IMR-90 (cell line): ENCODE measurements at regions not wholly inside any gene's neighbourhood (a gene's known extent, or its start where the extent isn't known, plus 50 kb on each side); places are given as distances from the start of the nearest gene placed in this dataset.
A peak's percentile ranks its signal among the peaks of the same experiment; 100 is the strongest.
"Not testable (repeated sequence)": the region's sequence is repeated elsewhere in the genome, so short reads cannot be mapped to it uniquely, and the experiment has no call there.

Experiments used
- ATAC-seq: fragments of 200-7000 bp; cut with Tn5 transposase; 2 replicates; pipeline ENCODE4 v1.9.1; 2020; ENCODE audit warnings: low read depth, mild to moderate bottlenecking, moderate library complexity
- BruUV-seq: library from RNA; stranded (reverse); fragments of 400-500 nt; replicated peaks from 2 replicates; lab custom pipeline; 2021; lab: Mats Ljungman, UMichigan
- CTCF ChIA-PET: fragments of 300-600 bp; formaldehyde crosslinking; extraction: SDS; loops from one replicate; lab custom pipeline; 2021; ENCODE audit warnings: antibody characterized with exemption; lab: Yijun Ruan, JAX
- POLR2A ChIA-PET: fragments of 300-600 bp; sonication (Branson Sonifier 250); formaldehyde crosslinking; loops from one replicate; lab custom pipeline; 2022; ENCODE audit warnings: antibody characterized with exemption; ENCODE audit not compliant: unreplicated experiment; lab: Charles Lee
- DNase-seq: peaks from one replicate; pipeline ENCODE4 v3.0.0; 2013
- H2AFZ ChIP-seq: replicated peaks from 2 replicates; pipeline ENCODE3; 2013; ENCODE audit warnings: low read length, mild to moderate bottlenecking; ENCODE audit not compliant: poor library complexity
- H2AK5ac ChIP-seq: 2 replicates; pipeline ENCODE4 v1.6.1; 2013; ENCODE audit warnings: low read depth, low read length, inconsistent platforms
- H2AK9ac ChIP-seq: replicated peaks from 2 replicates; pipeline ENCODE3; 2013; ENCODE audit warnings: mild to moderate bottlenecking, low read depth, low read length, moderate library complexity; ENCODE audit not compliant: poor library complexity
- H2BK120ac ChIP-seq: 2 replicates; pipeline ENCODE4 v1.6.1; 2013; ENCODE audit warnings: low read depth, low read length, inconsistent platforms
- H2BK15ac ChIP-seq: 3 replicates; pipeline ENCODE4 v1.6.1; 2013; ENCODE audit warnings: low read depth, low read length, inconsistent platforms
- H2BK20ac ChIP-seq: 2 replicates; pipeline ENCODE4 v1.6.1; 2013; ENCODE audit warnings: low read depth, mild to moderate bottlenecking, inconsistent platforms, low read length, moderate library complexity
- H2BK5ac ChIP-seq: 2 replicates; pipeline ENCODE4 v1.6.1; 2013; ENCODE audit warnings: mild to moderate bottlenecking, low read depth, low read length, inconsistent platforms; ENCODE audit not compliant: poor library complexity, severe bottlenecking
- H3K14ac ChIP-seq: replicated peaks from 2 replicates; pipeline ENCODE4 v1.6.1; 2013; ENCODE audit warnings: low read depth, low read length, inconsistent platforms
- H3K18ac ChIP-seq: 2 replicates; pipeline ENCODE4 v1.6.1; 2013; ENCODE audit warnings: low read depth, low read length, control low read depth
- H3K23ac ChIP-seq: 2 replicates; pipeline ENCODE4 v1.6.1; 2013; ENCODE audit warnings: low read depth, low read length, inconsistent platforms
- H3K27ac ChIP-seq: 2 replicates; pipeline ENCODE4 v1.5.1; 2013; ENCODE audit warnings: mild to moderate bottlenecking, control low read depth, low read length; ENCODE audit not compliant: insufficient read depth
- H3K27me3 ChIP-seq: 2 replicates; pipeline ENCODE4 v1.6.1; 2013; ENCODE audit warnings: low read length; ENCODE audit not compliant: control insufficient read depth, insufficient read depth
- H3K36me3 ChIP-seq: 2 replicates; pipeline ENCODE4 v1.6.1; 2013; ENCODE audit warnings: low read length, mixed read lengths; ENCODE audit not compliant: control insufficient read depth, insufficient read depth
- H3K4ac ChIP-seq: 2 replicates; pipeline ENCODE4 v1.6.1; 2013; ENCODE audit warnings: low read depth, low read length, inconsistent platforms
- H3K4me1 ChIP-seq: 2 replicates; pipeline ENCODE4 v1.6.1; 2013; ENCODE audit warnings: low read length, mixed read lengths; ENCODE audit not compliant: control insufficient read depth, insufficient read depth
- H3K4me2 ChIP-seq: 2 replicates; pipeline ENCODE4 v1.6.1; 2013; ENCODE audit warnings: low read depth, mild to moderate bottlenecking, control low read depth, low read length, moderate library complexity
- H3K4me3 ChIP-seq: 2 replicates; pipeline ENCODE4 v1.5.1; 2013; ENCODE audit warnings: low read depth, mild to moderate bottlenecking, control low read depth, low read length, moderate library complexity; ENCODE audit not compliant: insufficient read depth
- H3K56ac ChIP-seq: 2 replicates; pipeline ENCODE4 v1.6.1; 2013; ENCODE audit warnings: low read length, inconsistent platforms; ENCODE audit not compliant: insufficient read depth; ENCODE audit errors: extremely low read depth
- H3K79me1 ChIP-seq, 2 experiments: 2 replicates each; pipeline ENCODE4 v1.6.1; 2013; ENCODE audit warnings: low read length in 2 of 2, inconsistent platforms in 1 of 2, low read depth in 1 of 2
- H3K9ac ChIP-seq: 2 replicates; pipeline ENCODE4 v1.6.1; 2013; ENCODE audit warnings: low read depth, low read length, control low read depth
- H3K9me1 ChIP-seq: 2 replicates; pipeline ENCODE4 v1.6.1; 2013; ENCODE audit warnings: low read length, inconsistent platforms; ENCODE audit not compliant: insufficient read depth
- H3K9me3 ChIP-seq: 2 replicates; pipeline ENCODE4 v1.6.1; 2013; ENCODE audit warnings: low read length; ENCODE audit not compliant: control insufficient read depth, insufficient read depth
- H4K20me1 ChIP-seq: 2 replicates; pipeline ENCODE4 v1.6.1; 2013; ENCODE audit warnings: low read length, inconsistent platforms; ENCODE audit not compliant: insufficient read depth
- H4K5ac ChIP-seq: 2 replicates; pipeline ENCODE4 v1.6.1; 2013; ENCODE audit warnings: mild to moderate bottlenecking, low read depth, low read length, control low read depth
- H4K8ac ChIP-seq, 2 experiments: 2 replicates each; pipeline ENCODE4 v1.6.1; 2013; ENCODE audit warnings: low read depth in 2 of 2, low read length in 2 of 2, control low read depth in 1 of 2, inconsistent platforms in 1 of 2
- H4K91ac ChIP-seq: 2 replicates; pipeline ENCODE4 v1.6.1; 2013; ENCODE audit warnings: low read depth, low read length, inconsistent platforms; ENCODE audit not compliant: insufficient read depth
- CEBPB ChIP-seq: IDR thresholded peaks from 2 replicates; pipeline ENCODE4 v1.6.1; 2012; ENCODE audit warnings: low read depth, low read length, improper control_type of control experiment
- WGBS, 2 experiments: methylation state at CpG; one replicate each; pipeline versions ENCODE4 v1.1.5 to v1.1.7; 2013; ENCODE audit warnings: missing lambda C conversion rate in 2 of 2; ENCODE audit not compliant: insufficient read length in 1 of 2; ENCODE audit errors: extremely low coverage in 2 of 2; 5-methylcytosine and 5-hydroxymethylcytosine counted together
- dilution Hi-C: fragments of 300-500 bp; cut with HindIII; formaldehyde crosslinking; loops from one replicate; pipeline ENCODE4 v1.14.3; 2018; ENCODE audit warnings: low sequenced_read_pairs; ENCODE audit not compliant: unreplicated experiment
- in situ Hi-C: fragments of 300-500 bp; cut with MboI; formaldehyde crosslinking; loops from 3 replicates; pipeline ENCODE4 v1.14.3; 2019; ENCODE audit warnings: low sequenced_read_pairs, inconsistent platforms, mixed read lengths
- intact Hi-C: fragments of 100-400 bp; cut with micrococcal nuclease; formaldehyde crosslinking; loops from 2 replicates; pipeline ENCODE4 v1.10.0; 2022

DNA sequence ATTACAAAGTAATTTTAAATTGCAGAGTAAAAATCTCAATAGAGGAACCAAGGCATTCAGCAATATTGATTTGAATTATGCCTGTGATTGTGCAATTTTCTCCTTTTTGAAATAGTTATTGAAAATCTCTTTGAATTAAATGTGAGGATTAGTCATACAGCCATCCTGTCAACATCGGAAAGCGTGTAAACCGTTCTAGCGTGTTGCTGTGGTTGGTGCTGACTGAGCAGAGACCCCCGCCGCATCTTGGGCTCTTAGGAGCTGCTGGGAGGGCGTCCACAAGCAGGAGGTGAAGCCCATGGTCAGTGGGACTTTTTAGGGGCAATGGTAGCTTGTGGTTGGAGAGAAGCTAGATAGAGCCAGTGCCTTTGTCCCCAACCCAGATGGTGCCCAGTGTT is 61.6 kb upstream of the MUC20 start:
- TF ChIP-seq CEBPB, result peak; percentile 1; the same call in 1 of the 2 replicates
- H2BK20ac ChIP-seq, ATAC-seq, POLR2A ChIA-PET, H3K9me3 ChIP-seq, BruUV-seq, H2AK5ac ChIP-seq, H2AFZ ChIP-seq, dilution Hi-C loops, in situ Hi-C loops, H4K91ac ChIP-seq, H3K4ac ChIP-seq, H2BK5ac ChIP-seq, intact Hi-C loops, H3K27me3 ChIP-seq, H3K23ac ChIP-seq, H3K9ac ChIP-seq, H3K4me1 ChIP-seq, H2AK9ac ChIP-seq, H3K27ac ChIP-seq, H4K8ac ChIP-seq, H3K14ac ChIP-seq, H3K18ac ChIP-seq, H4K5ac ChIP-seq, H3K4me3 ChIP-seq, DNase-seq, H3K9me1 ChIP-seq, H3K36me3 ChIP-seq, H3K56ac ChIP-seq, CTCF ChIA-PET, H2BK120ac ChIP-seq, H3K79me1 ChIP-seq, H2BK15ac ChIP-seq, H4K20me1 ChIP-seq: not testable (repeated sequence)
- H3K4me2 ChIP-seq, result peak overlapping the region; percentile 72
- no CpG with 5 or more reads among the region's 7 CpGs for WGBS, 2 experiments

DNA sequence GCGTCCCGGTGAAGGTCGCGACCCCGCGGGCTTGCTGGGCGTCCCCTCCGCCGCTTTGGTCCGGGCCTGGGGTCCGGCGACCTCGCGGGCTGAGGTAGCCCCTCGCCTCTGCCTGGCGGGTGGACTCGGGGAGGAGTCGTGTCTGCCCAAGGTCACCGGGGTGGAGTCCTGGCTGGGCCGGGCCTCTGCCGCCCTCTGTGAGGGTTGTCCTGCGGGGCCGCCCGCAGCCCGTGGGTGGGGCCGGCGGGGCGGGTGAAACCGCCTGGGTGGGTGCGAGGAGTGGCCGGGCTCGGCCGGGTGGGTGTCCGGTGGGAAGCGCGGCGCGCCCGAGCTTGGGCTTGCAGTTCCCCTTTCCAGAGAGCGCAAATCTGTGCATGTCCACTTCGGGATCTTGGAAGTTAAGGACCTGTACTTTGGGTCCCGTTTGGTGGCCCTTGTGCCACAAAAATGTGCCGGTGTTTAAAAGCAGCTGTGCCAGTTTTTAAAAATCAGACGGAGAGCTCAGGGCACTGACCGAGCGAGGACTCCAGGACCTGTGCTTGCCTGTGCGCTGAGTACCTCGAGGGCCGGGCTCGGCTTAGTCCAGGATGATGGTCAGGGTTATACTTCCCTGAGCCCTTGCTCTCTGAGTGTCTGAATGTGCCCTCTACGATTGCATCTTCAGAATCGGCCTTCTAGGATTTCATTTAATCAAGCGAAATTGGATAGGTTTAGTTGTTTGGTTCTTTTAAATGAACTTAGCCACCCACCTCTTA is 62.2 kb upstream of the MUC20 start:
- CTCF ChIA-PET, H3K27me3 ChIP-seq, DNase-seq, H3K18ac ChIP-seq, H4K20me1 ChIP-seq, H3K9ac ChIP-seq, intact Hi-C loops, H3K56ac ChIP-seq, H2BK20ac ChIP-seq, H2AFZ ChIP-seq, in situ Hi-C loops, H3K79me1 ChIP-seq, H2BK5ac ChIP-seq, H3K9me1 ChIP-seq, H4K8ac ChIP-seq, H2AK5ac ChIP-seq, H2AK9ac ChIP-seq, H2BK120ac ChIP-seq, dilution Hi-C loops, H3K23ac ChIP-seq, H3K4me1 ChIP-seq, H2BK15ac ChIP-seq, H3K4ac ChIP-seq, POLR2A ChIA-PET, H3K9me3 ChIP-seq, H3K36me3 ChIP-seq, BruUV-seq, H4K5ac ChIP-seq, H3K27ac ChIP-seq, H3K14ac ChIP-seq, H4K91ac ChIP-seq: not testable (repeated sequence)
- peak overlapping the region; percentile 26; the same call in 1 of the 2 replicates for H3K4me3 ChIP-seq
- WGBS, 2 experiments, result no CpG with 5 or more reads among the region's 53 CpGs
- peak; percentile 70 for ATAC-seq
- peak overlapping the region; percentile 72 for H3K4me2 ChIP-seq
